IMR-90 (cell line): ENCODE measurements at regions not wholly inside any gene's neighbourhood (a gene's known extent, or its start where the extent isn't known, plus 50 kb on each side); places are given as distances from the start of the nearest gene placed in this dataset.
A peak's percentile ranks its signal among the peaks of the same experiment; 100 is the strongest.

Experiments
- ATAC-seq: fragments of 200-7000 bp; cut with Tn5 transposase; 2 replicates; pipeline ENCODE4 v1.9.1; 2020; ENCODE audit warnings: low read depth, mild to moderate bottlenecking, moderate library complexity
- BruUV-seq: library from RNA; stranded (reverse); fragments of 400-500 nt; replicated peaks from 2 replicates; lab custom pipeline; 2021; lab: Mats Ljungman, UMichigan
- CTCF ChIA-PET: fragments of 300-600 bp; formaldehyde crosslinking; extraction: SDS; loops from one replicate; lab custom pipeline; 2021; ENCODE audit warnings: antibody characterized with exemption; lab: Yijun Ruan, JAX
- POLR2A ChIA-PET: fragments of 300-600 bp; sonication (Branson Sonifier 250); formaldehyde crosslinking; loops from one replicate; lab custom pipeline; 2022; ENCODE audit warnings: antibody characterized with exemption; ENCODE audit not compliant: unreplicated experiment; lab: Charles Lee
- DNase-seq: peaks from one replicate; pipeline ENCODE4 v3.0.0; 2013
- H2AFZ ChIP-seq: replicated peaks from 2 replicates; pipeline ENCODE3; 2013; ENCODE audit warnings: low read length, mild to moderate bottlenecking; ENCODE audit not compliant: poor library complexity
- H2AK5ac ChIP-seq: 2 replicates; pipeline ENCODE4 v1.6.1; 2013; ENCODE audit warnings: low read depth, low read length, inconsistent platforms
- H2AK9ac ChIP-seq: replicated peaks from 2 replicates; pipeline ENCODE3; 2013; ENCODE audit warnings: mild to moderate bottlenecking, low read depth, low read length, moderate library complexity; ENCODE audit not compliant: poor library complexity
- H2BK120ac ChIP-seq: 2 replicates; pipeline ENCODE4 v1.6.1; 2013; ENCODE audit warnings: low read depth, low read length, inconsistent platforms
- H2BK15ac ChIP-seq: 3 replicates; pipeline ENCODE4 v1.6.1; 2013; ENCODE audit warnings: low read depth, low read length, inconsistent platforms
- H2BK20ac ChIP-seq: 2 replicates; pipeline ENCODE4 v1.6.1; 2013; ENCODE audit warnings: low read depth, mild to moderate bottlenecking, inconsistent platforms, low read length, moderate library complexity
- H2BK5ac ChIP-seq: 2 replicates; pipeline ENCODE4 v1.6.1; 2013; ENCODE audit warnings: mild to moderate bottlenecking, low read depth, low read length, inconsistent platforms; ENCODE audit not compliant: poor library complexity, severe bottlenecking
- H3K14ac ChIP-seq: replicated peaks from 2 replicates; pipeline ENCODE4 v1.6.1; 2013; ENCODE audit warnings: low read depth, low read length, inconsistent platforms
- H3K18ac ChIP-seq: 2 replicates; pipeline ENCODE4 v1.6.1; 2013; ENCODE audit warnings: low read depth, low read length, control low read depth
- H3K23ac ChIP-seq: 2 replicates; pipeline ENCODE4 v1.6.1; 2013; ENCODE audit warnings: low read depth, low read length, inconsistent platforms
- H3K27ac ChIP-seq: 2 replicates; pipeline ENCODE4 v1.5.1; 2013; ENCODE audit warnings: mild to moderate bottlenecking, control low read depth, low read length; ENCODE audit not compliant: insufficient read depth
- H3K27me3 ChIP-seq: 2 replicates; pipeline ENCODE4 v1.6.1; 2013; ENCODE audit warnings: low read length; ENCODE audit not compliant: control insufficient read depth, insufficient read depth
- H3K36me3 ChIP-seq: 2 replicates; pipeline ENCODE4 v1.6.1; 2013; ENCODE audit warnings: low read length, mixed read lengths; ENCODE audit not compliant: control insufficient read depth, insufficient read depth
- H3K4ac ChIP-seq: 2 replicates; pipeline ENCODE4 v1.6.1; 2013; ENCODE audit warnings: low read depth, low read length, inconsistent platforms
- H3K4me1 ChIP-seq: 2 replicates; pipeline ENCODE4 v1.6.1; 2013; ENCODE audit warnings: low read length, mixed read lengths; ENCODE audit not compliant: control insufficient read depth, insufficient read depth
- H3K4me2 ChIP-seq: 2 replicates; pipeline ENCODE4 v1.6.1; 2013; ENCODE audit warnings: low read depth, mild to moderate bottlenecking, control low read depth, low read length, moderate library complexity
- H3K4me3 ChIP-seq: 2 replicates; pipeline ENCODE4 v1.5.1; 2013; ENCODE audit warnings: low read depth, mild to moderate bottlenecking, control low read depth, low read length, moderate library complexity; ENCODE audit not compliant: insufficient read depth
- H3K56ac ChIP-seq: 2 replicates; pipeline ENCODE4 v1.6.1; 2013; ENCODE audit warnings: low read length, inconsistent platforms; ENCODE audit not compliant: insufficient read depth; ENCODE audit errors: extremely low read depth
- H3K79me1 ChIP-seq, 2 experiments: 2 replicates each; pipeline ENCODE4 v1.6.1; 2013; ENCODE audit warnings: low read length in 2 of 2, inconsistent platforms in 1 of 2, low read depth in 1 of 2
- H3K9ac ChIP-seq: 2 replicates; pipeline ENCODE4 v1.6.1; 2013; ENCODE audit warnings: low read depth, low read length, control low read depth
- H3K9me1 ChIP-seq: 2 replicates; pipeline ENCODE4 v1.6.1; 2013; ENCODE audit warnings: low read length, inconsistent platforms; ENCODE audit not compliant: insufficient read depth
- H3K9me3 ChIP-seq: 2 replicates; pipeline ENCODE4 v1.6.1; 2013; ENCODE audit warnings: low read length; ENCODE audit not compliant: control insufficient read depth, insufficient read depth
- H4K20me1 ChIP-seq: 2 replicates; pipeline ENCODE4 v1.6.1; 2013; ENCODE audit warnings: low read length, inconsistent platforms; ENCODE audit not compliant: insufficient read depth
- H4K5ac ChIP-seq: 2 replicates; pipeline ENCODE4 v1.6.1; 2013; ENCODE audit warnings: mild to moderate bottlenecking, low read depth, low read length, control low read depth
- H4K8ac ChIP-seq, 2 experiments: 2 replicates each; pipeline ENCODE4 v1.6.1; 2013; ENCODE audit warnings: low read depth in 2 of 2, low read length in 2 of 2, control low read depth in 1 of 2, inconsistent platforms in 1 of 2
- H4K91ac ChIP-seq: 2 replicates; pipeline ENCODE4 v1.6.1; 2013; ENCODE audit warnings: low read depth, low read length, inconsistent platforms; ENCODE audit not compliant: insufficient read depth
- BHLHE40 ChIP-seq: fragments of 150-350 bp; IDR thresholded peaks from 2 replicates; pipeline ENCODE4 v1.6.1; 2016; ENCODE audit warnings: mild to moderate bottlenecking, low read depth, low read length
- CEBPB ChIP-seq: IDR thresholded peaks from 2 replicates; pipeline ENCODE4 v1.6.1; 2012; ENCODE audit warnings: low read depth, low read length, improper control_type of control experiment
- CHD1 ChIP-seq: IDR thresholded peaks from 2 replicates; pipeline ENCODE4 v1.6.1; 2012; ENCODE audit warnings: low read depth, low read length, improper control_type of control experiment
- CTCF ChIP-seq: conservative IDR thresholded peaks from 2 replicates; pipeline ENCODE4 v1.5.1; 2012; ENCODE audit warnings: mild to moderate bottlenecking, low read depth, low read length, improper control_type of control experiment
- MAZ ChIP-seq: IDR thresholded peaks from 2 replicates; pipeline ENCODE4 v1.6.1; 2012; ENCODE audit warnings: low read depth, mild to moderate bottlenecking, low read length, improper control_type of control experiment, moderate library complexity, borderline replicate concordance
- MXI1 ChIP-seq: IDR thresholded peaks from 2 replicates; pipeline ENCODE4 v1.6.1; 2012; ENCODE audit warnings: low read depth, mild to moderate bottlenecking, low read length, moderate library complexity, borderline replicate concordance
- POLR2A ChIP-seq: IDR thresholded peaks from 2 replicates; pipeline ENCODE4 v1.6.1; 2012; ENCODE audit warnings: mild to moderate bottlenecking, low read depth, low read length
- RCOR1 ChIP-seq: IDR thresholded peaks from 2 replicates; pipeline ENCODE4 v1.6.1; 2012; ENCODE audit warnings: mild to moderate bottlenecking, low read length, improper control_type of control experiment; ENCODE audit not compliant: insufficient replicate concordance
- RFX5 ChIP-seq: IDR thresholded peaks from 2 replicates; pipeline ENCODE4 v1.8.0; 2012; ENCODE audit warnings: low read depth, mild to moderate bottlenecking, low read length, moderate library complexity
- SMC3 ChIP-seq: fragments of 150-350 bp; IDR thresholded peaks from 2 replicates; pipeline ENCODE4 v1.6.1; 2016; ENCODE audit warnings: low read depth, mild to moderate bottlenecking, antibody characterized with exemption, low read length, moderate library complexity
- WGBS, 2 experiments: methylation state at CpG; one replicate each; pipeline versions ENCODE4 v1.1.5 to v1.1.7; 2013; ENCODE audit warnings: missing lambda C conversion rate in 2 of 2; ENCODE audit not compliant: insufficient read length in 1 of 2; ENCODE audit errors: extremely low coverage in 2 of 2; 5-methylcytosine and 5-hydroxymethylcytosine counted together
- dilution Hi-C: fragments of 300-500 bp; cut with HindIII; formaldehyde crosslinking; loops from one replicate; pipeline ENCODE4 v1.14.3; 2018; ENCODE audit warnings: low sequenced_read_pairs; ENCODE audit not compliant: unreplicated experiment
- in situ Hi-C: fragments of 300-500 bp; cut with MboI; formaldehyde crosslinking; loops from 3 replicates; pipeline ENCODE4 v1.14.3; 2019; ENCODE audit warnings: low sequenced_read_pairs, inconsistent platforms, mixed read lengths
- intact Hi-C: fragments of 100-400 bp; cut with micrococcal nuclease; formaldehyde crosslinking; loops from 2 replicates; pipeline ENCODE4 v1.10.0; 2022

DNA sequence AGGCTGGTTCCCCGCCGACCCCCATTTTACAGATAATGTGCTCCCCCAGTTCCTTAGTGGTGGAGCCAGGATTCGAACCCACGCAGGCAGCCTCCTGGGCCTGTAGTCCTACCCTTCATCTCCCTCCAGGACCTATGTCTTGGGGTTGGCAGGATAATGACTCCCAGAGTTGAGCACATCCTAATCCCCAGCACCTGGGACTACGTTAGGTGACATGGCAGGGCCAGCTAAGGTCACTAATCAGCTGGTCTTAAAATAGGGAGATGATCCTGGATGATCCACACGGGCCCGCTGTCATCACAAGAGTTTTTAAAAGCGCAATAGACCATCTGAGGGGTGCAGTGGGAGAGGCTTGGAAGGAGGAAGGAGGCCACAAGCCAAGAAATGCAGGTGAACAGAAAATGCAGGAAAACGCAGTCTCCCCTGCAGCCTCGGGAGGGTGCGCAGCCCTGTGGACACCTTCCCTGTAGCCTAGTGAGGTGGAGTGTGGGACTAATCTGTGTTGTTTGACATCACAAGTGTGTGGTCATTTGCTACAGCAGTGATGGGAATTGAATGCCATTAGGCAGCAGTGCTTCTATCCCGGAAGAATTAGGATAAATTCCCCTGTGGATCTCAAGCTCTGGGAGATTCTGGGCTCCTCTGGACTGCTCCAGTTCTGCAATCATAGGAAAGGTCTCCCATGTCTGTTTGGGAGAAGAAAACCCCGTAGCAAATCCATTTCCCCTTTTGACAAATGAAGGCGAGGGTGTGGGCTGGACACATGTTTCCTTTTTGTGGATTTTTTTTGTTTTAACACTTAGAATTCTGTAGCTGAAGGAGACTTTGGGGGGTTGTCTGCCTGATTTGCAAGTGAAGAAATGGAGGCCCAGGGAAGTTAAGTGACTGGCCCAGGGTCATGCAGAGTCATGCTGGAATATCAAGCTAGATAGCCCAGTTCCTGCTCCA lies 297.7 kb downstream of the SEC14L1 start:
- no peak overlapping the region for H2BK15ac ChIP-seq
- H4K20me1 ChIP-seq, result peaks cover 96% of the 10 kb centered on the region
- H3K4me3 ChIP-seq, result no peak overlapping the region

More for the DNA sequence above, 297.7 kb downstream of the SEC14L1 start:
- no peak overlapping the region for H3K4ac ChIP-seq
- H3K14ac ChIP-seq, result no peak overlapping the region
- H2AK9ac ChIP-seq, result peak overlapping the region; percentile 25
- no peak overlapping the region for H3K4me2 ChIP-seq
- peaks cover 14% of the 10 kb centered on the region; the same call in 1 of the 2 replicates for H3K36me3 ChIP-seq
- ATAC-seq, result no peak
- no peak overlapping the region for H3K56ac ChIP-seq
- H4K8ac ChIP-seq, result peak overlapping the region in 1 of 2 experiments; percentile 4; a peak in 1 of 4 replicates
- H2BK5ac ChIP-seq, result no peak overlapping the region
- dilution Hi-C loops, result no loop called here
- TF ChIP-seq CEBPB (no peak), RCOR1 (no peak), MAZ (no peak), MXI1 (no peak), SMC3 (no peak), POLR2A (no peak), CHD1 (no peak), CTCF (no peak), BHLHE40 (no peak), RFX5 (no peak)
- in situ Hi-C loops, result no loop called here
- no peak for DNase-seq
- no peak overlapping the region for H2BK120ac ChIP-seq
- no peak overlapping the region for H2AFZ ChIP-seq
- peaks cover 55 to 94% of the 10 kb centered on the region in 2 experiments for H3K79me1 ChIP-seq
- H3K4me1 ChIP-seq, result peaks cover 51% of the 10 kb centered on the region
- no peak overlapping the region for H4K5ac ChIP-seq
- no peak overlapping the region for H3K18ac ChIP-seq
- H3K9me1 ChIP-seq, result peaks cover 28% of the 10 kb centered on the region
- 0 out of 2 replicates have a peak overlapping the region, but pooled peaks have one; percentile 53 for H2AK5ac ChIP-seq
- BruUV-seq, result no TSS peak
- no peak overlapping the region for H2BK20ac ChIP-seq
- ChIA-PET CTCF (no interaction called here), POLR2A (no interaction called here)
- no peak overlapping the region for H3K27ac ChIP-seq
- no peaks in the 10 kb centered on the region for H3K27me3 ChIP-seq
- intact Hi-C loops, result no loop called here
- H4K91ac ChIP-seq, result no peak overlapping the region
- peak overlapping the region; percentile 35; the same call in 1 of the 2 replicates for H3K23ac ChIP-seq
- H3K9ac ChIP-seq, result no peak overlapping the region
- WGBS, 2 experiments, result 97% methylated on average over 5 of the region's 14 CpGs; no CpG with 5 or more reads in 1 of the 2 experiments
- no peaks in the 10 kb centered on the region for H3K9me3 ChIP-seq
